HEK293T (cell line): ENCODE measurements at regions not wholly inside any gene's neighbourhood (a gene's known extent, or its start where the extent isn't known, plus 50 kb on each side); places are given as distances from the start of the nearest gene placed in this dataset.

Experiments used
- CTCF ChIA-PET: fragments of 350-600 bp; formaldehyde crosslinking; extraction: SDS; loops from one replicate; lab custom pipeline; 2021; ENCODE audit warnings: antibody characterized with exemption, inconsistent platforms; lab: Yijun Ruan, JAX
- POLR2A ChIA-PET: fragments of 350-600 bp; formaldehyde crosslinking; extraction: SDS; loops from one replicate; lab custom pipeline; 2020; ENCODE audit warnings: antibody characterized with exemption, inconsistent platforms; lab: Yijun Ruan, JAX
- DNase-seq: peaks from one replicate; pipeline ENCODE4 v3.0.0; 2012; ENCODE audit warnings: mixed read lengths; ENCODE audit errors: extremely low spot score
- ARNT ChIP-seq: fragments of 450-650 bp; IDR thresholded peaks from 2 replicates; pipeline ENCODE4 v1.6.1; 2017; ENCODE audit warnings: mild to moderate bottlenecking
- BHLHE40 ChIP-seq: fragments of 450-650 bp; IDR thresholded peaks from 2 replicates; pipeline ENCODE4 v1.6.1; 2016; ENCODE audit warnings: mild to moderate bottlenecking, moderate library complexity, borderline replicate concordance
- CTBP1 ChIP-seq: fragments of 450-650 bp; IDR thresholded peaks from 2 replicates; pipeline ENCODE4 v1.6.1; 2016; ENCODE audit warnings: borderline replicate concordance
- ELF4 ChIP-seq: fragments of 450-650 bp; IDR thresholded peaks from 2 replicates; pipeline ENCODE4 v1.6.1; 2017; ENCODE audit warnings: antibody characterized with exemption
- FOXA1 ChIP-seq: fragments of 450-650 bp; IDR thresholded peaks from 2 replicates; pipeline ENCODE4 v1.6.1; 2016; ENCODE audit warnings: mild to moderate bottlenecking
- FOXK2 ChIP-seq: fragments of 450-650 bp; IDR thresholded peaks from 2 replicates; pipeline ENCODE4 v1.6.1; 2016; ENCODE audit warnings: mild to moderate bottlenecking
- FOXM1 ChIP-seq: fragments of 450-650 bp; IDR thresholded peaks from 2 replicates; pipeline ENCODE4 v1.6.1; 2017; ENCODE audit warnings: mild to moderate bottlenecking, borderline replicate concordance
- HDGF ChIP-seq: fragments of 450-650 bp; IDR thresholded peaks from 2 replicates; pipeline ENCODE4 v1.6.1; 2017; ENCODE audit warnings: antibody characterized with exemption, borderline replicate concordance
- L3MBTL2 ChIP-seq: fragments of 450-650 bp; conservative IDR thresholded peaks from 2 replicates; pipeline ENCODE4 v1.6.1; 2016; ENCODE audit warnings: mild to moderate bottlenecking
- LEF1 ChIP-seq: fragments of 450-650 bp; IDR thresholded peaks from 2 replicates; pipeline ENCODE4 v1.6.1; 2017; ENCODE audit warnings: mild to moderate bottlenecking, borderline replicate concordance
- NFRKB ChIP-seq: fragments of 450-650 bp; IDR thresholded peaks from 2 replicates; pipeline ENCODE4 v1.6.1; 2016; ENCODE audit warnings: mild to moderate bottlenecking, moderate library complexity
- PKNOX1 ChIP-seq: fragments of 450-650 bp; IDR thresholded peaks from 2 replicates; pipeline ENCODE4 v1.6.1; 2016
- SP1 ChIP-seq: fragments of 450-650 bp; IDR thresholded peaks from 2 replicates; pipeline ENCODE4 v1.6.1; 2017
- SUZ12 ChIP-seq: fragments of 450-650 bp; IDR thresholded peaks from 2 replicates; pipeline ENCODE4 v1.6.1; 2016; ENCODE audit warnings: mild to moderate bottlenecking
- TARDBP ChIP-seq: fragments of 450-650 bp; IDR thresholded peaks from 2 replicates; pipeline ENCODE4 v1.6.1; 2016
- ZNF384 ChIP-seq: fragments of 450-650 bp; IDR thresholded peaks from 2 replicates; pipeline ENCODE4 v1.6.1; 2016

GRCh38 chr7:98771941-98772603 lies 97.7 kb downstream of the TMEM130 start:
- ChIA-PET POLR2A (no interaction called here), CTCF (interaction anchor here (1.2 kb wide), 1 partner anchor 26 kb away, joined by 4 read pairs; no protein-coding TSS in a partner anchor)
- no peak for DNase-seq
- TF ChIP-seq SUZ12 (no peak), SP1 (no peak), FOXM1 (no peak), ARNT (no peak), CTBP1 (no peak), LEF1 (no peak), BHLHE40 (no peak)

- no peak for DNase-seq
- POLR2A ChIA-PET: no interaction called here
- CTCF ChIA-PET: interaction anchor here (1.0 kb wide), 1 partner anchor 57 kb away, joined by 4 read pairs; no protein-coding TSS in a partner anchor
- TF ChIP-seq FOXK2 (no peak), CTBP1 (no peak)
These were observed 94.9 kb downstream of the TMEM130 start for GRCh38 chr7:98774884-98775283.

GRCh38 chr7:98777051-98777450 lies 92.8 kb downstream of the TMEM130 start:
- TF ChIP-seq ZNF384: no peak
- TF ChIP-seq HDGF: no peak
- no peak for TF ChIP-seq BHLHE40
- TF ChIP-seq FOXA1: no peak
- no peak for TF ChIP-seq ARNT
- TF ChIP-seq SUZ12: no peak
- no peak for TF ChIP-seq NFRKB
- TF ChIP-seq SP1: no peak
- no peak for TF ChIP-seq FOXK2
- TF ChIP-seq FOXM1: no peak
- ChIA-PET CTCF (interaction anchor here (0.6 to 1.1 kb wide), 2 partner anchors 18 to 31 kb away, joined by 3 to 10 read pairs; no protein-coding TSS in a partner anchor), POLR2A (no interaction called here)
- no peak for DNase-seq

- ChIA-PET CTCF (interaction anchor here (0.6 kb wide), 1 partner anchor 610 kb away, joined by 3 read pairs; no protein-coding TSS in a partner anchor), POLR2A (no interaction called here)
- no peak for TF ChIP-seq PKNOX1
- TF ChIP-seq HDGF: no peak
- TF ChIP-seq FOXA1: no peak
- TF ChIP-seq NFRKB: no peak
- TF ChIP-seq ELF4: no peak
- no peak for TF ChIP-seq LEF1
- TF ChIP-seq SUZ12: no peak
- TF ChIP-seq TARDBP: no peak
- TF ChIP-seq ARNT: no peak
- TF ChIP-seq L3MBTL2: no peak
- TF ChIP-seq FOXK2: no peak
- no peak for TF ChIP-seq CTBP1
- TF ChIP-seq ZNF384: no peak
- no peak for DNase-seq
These were observed 91.4 kb downstream of the TMEM130 start for GRCh38 chr7:98778421-98778820.

GRCh38 chr7:98779800-98780587 lies 89.8 kb downstream of the TMEM130 start:
- DNase-seq: no peak
- TF ChIP-seq FOXA1: no peak
- no peak for TF ChIP-seq L3MBTL2
- TF ChIP-seq SP1: no peak
- TF ChIP-seq SUZ12: no peak
- no peak for TF ChIP-seq LEF1
- no peak for TF ChIP-seq ZNF384
- TF ChIP-seq FOXK2: no peak
- no peak for TF ChIP-seq PKNOX1
- no peak for TF ChIP-seq NFRKB
- TF ChIP-seq TARDBP: no peak
- TF ChIP-seq ARNT: no peak
- TF ChIP-seq ELF4: no peak
- TF ChIP-seq BHLHE40: no peak
- CTCF ChIA-PET: no interaction called here
- POLR2A ChIA-PET: no interaction called here

GRCh38 chr7:98784216-98784785 lies 85.5 kb downstream of the TMEM130 start:
- CTCF ChIA-PET: interaction anchor here (0.5 kb wide), 1 partner anchor 38 kb away, joined by 3 read pairs; no protein-coding TSS in a partner anchor
- no peak for DNase-seq
- POLR2A ChIA-PET: no interaction called here
- TF ChIP-seq CTBP1: no peak
- no peak for TF ChIP-seq NFRKB
- no peak for TF ChIP-seq HDGF
- TF ChIP-seq FOXK2: no peak
- TF ChIP-seq FOXA1: no peak
- no peak for TF ChIP-seq ZNF384
- TF ChIP-seq SP1: no peak
- TF ChIP-seq L3MBTL2: no peak
- TF ChIP-seq ELF4: no peak
- no peak for TF ChIP-seq TARDBP
- no peak for TF ChIP-seq ARNT
- no peak for TF ChIP-seq LEF1
- no peak for TF ChIP-seq SUZ12
- no peak for TF ChIP-seq BHLHE40
- TF ChIP-seq PKNOX1: no peak
- no peak for TF ChIP-seq FOXM1
